ENCODE measurements at regions not wholly inside any gene's neighbourhood (a gene's known extent, or its start where the extent isn't known, plus 50 kb on each side); places are given as distances from the start of the nearest gene placed in this dataset.

DNA sequence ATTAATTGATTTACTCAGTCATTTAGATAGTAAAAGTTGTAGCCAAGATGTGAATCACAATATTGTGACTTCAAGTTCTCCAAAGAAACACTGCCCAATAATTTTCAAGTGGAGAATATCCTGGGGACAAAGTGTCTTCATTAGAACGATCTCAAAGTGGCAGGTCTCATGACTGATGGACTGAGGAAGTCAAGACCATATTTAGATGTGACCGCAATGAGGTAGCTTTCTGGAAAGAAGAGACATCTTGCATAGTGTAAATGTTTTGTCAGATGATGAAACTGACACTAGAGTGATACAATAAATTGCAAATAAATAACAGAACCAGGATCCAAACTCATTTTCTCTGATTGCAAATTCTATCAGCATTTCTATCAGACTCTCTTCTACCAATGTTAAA, 1476.9 kb downstream of the EFNB2 start:
- Histone ChIP-seq H3K4me1 (ENCODE audit: insufficient read depth, low read length) (no peaks in the 10 kb centered on the region), H2AFZ (ENCODE audit: low read length) (no peak overlapping the region), H4K20me1 (ENCODE audit: insufficient read depth, low read length) (no peaks in the 10 kb centered on the region), H3K4me3 (ENCODE audit: insufficient read depth, low read length) (no peak overlapping the region), H3K27ac (ENCODE audit: low read depth, low read length) (no peak overlapping the region), H3K79me2 (ENCODE audit: insufficient read depth, low read length) (no peaks in the 10 kb centered on the region), H3K9me3 (ENCODE audit: low read depth, low read length) (peaks cover 2% of the 10 kb centered on the region), H3K27me3 (ENCODE audit: insufficient read depth, low read length) (no peaks in the 10 kb centered on the region), H3K36me3 (ENCODE audit: insufficient read depth, low read length) (no peaks in the 10 kb centered on the region), H3K4me2 (ENCODE audit: insufficient read depth, low read length) (no peak overlapping the region)
- TF ChIP-seq, protein P1, sequence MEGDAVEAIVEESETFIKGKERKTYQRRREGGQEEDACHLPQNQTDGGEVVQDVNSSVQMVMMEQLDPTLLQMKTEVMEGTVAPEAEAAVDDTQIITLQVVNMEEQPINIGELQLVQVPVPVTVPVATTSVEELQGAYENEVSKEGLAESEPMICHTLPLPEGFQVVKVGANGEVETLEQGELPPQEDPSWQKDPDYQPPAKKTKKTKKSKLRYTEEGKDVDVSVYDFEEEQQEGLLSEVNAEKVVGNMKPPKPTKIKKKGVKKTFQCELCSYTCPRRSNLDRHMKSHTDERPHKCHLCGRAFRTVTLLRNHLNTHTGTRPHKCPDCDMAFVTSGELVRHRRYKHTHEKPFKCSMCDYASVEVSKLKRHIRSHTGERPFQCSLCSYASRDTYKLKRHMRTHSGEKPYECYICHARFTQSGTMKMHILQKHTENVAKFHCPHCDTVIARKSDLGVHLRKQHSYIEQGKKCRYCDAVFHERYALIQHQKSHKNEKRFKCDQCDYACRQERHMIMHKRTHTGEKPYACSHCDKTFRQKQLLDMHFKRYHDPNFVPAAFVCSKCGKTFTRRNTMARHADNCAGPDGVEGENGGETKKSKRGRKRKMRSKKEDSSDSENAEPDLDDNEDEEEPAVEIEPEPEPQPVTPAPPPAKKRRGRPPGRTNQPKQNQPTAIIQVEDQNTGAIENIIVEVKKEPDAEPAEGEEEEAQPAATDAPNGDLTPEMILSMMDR (IDR thresholded peaks at IDR 0.05; ENCODE audit: extremely low read depth, low read depth, low read length): no peak
- DNase-seq (ENCODE audit: insufficient read length, low spot score, missing footprints): no peak

DNA sequence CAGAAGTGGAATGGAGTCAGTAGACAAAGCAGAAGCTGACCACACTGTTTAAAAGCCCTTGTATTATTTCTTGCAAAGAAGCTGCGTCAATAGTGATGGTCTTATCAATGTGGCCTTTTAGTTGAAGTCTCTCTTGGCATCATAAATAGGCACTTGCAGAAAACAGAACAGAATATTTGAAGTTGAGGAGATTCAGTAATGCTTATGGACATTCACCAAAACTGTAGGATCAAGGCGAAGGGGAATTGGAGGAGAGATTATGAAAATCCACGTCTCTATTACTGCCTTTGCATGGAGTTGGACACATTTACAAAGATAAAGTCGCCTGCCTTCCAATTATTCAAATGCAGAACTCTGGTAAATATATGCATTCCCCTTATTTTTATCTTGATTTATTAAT, 1482.8 kb downstream of the EFNB2 start:
- H3K4me3 ChIP-seq (ENCODE audit: insufficient read depth, low read length): no peak overlapping the region
- H3K27me3 ChIP-seq (ENCODE audit: insufficient read depth, low read length): no peaks in the 10 kb centered on the region
- no peak overlapping the region for H2AFZ ChIP-seq (ENCODE audit: low read length)
- no peaks in the 10 kb centered on the region for H4K20me1 ChIP-seq (ENCODE audit: insufficient read depth, low read length)
- H3K79me2 ChIP-seq (ENCODE audit: insufficient read depth, low read length): no peaks in the 10 kb centered on the region
- H3K4me1 ChIP-seq (ENCODE audit: insufficient read depth, low read length): peaks cover 4% of the 10 kb centered on the region
- H3K9me3 ChIP-seq (ENCODE audit: low read depth, low read length): no peaks in the 10 kb centered on the region
- H3K36me3 ChIP-seq (ENCODE audit: insufficient read depth, low read length): no peaks in the 10 kb centered on the region
- TF ChIP-seq, protein P1 (IDR thresholded peaks at IDR 0.05; ENCODE audit: extremely low read depth, low read depth, low read length): no peak
- H3K27ac ChIP-seq (ENCODE audit: low read depth, low read length): no peak overlapping the region
- DNase-seq (ENCODE audit: insufficient read length, low spot score, missing footprints): no peak
- H3K4me2 ChIP-seq (ENCODE audit: insufficient read depth, low read length): no peak overlapping the region

DNA sequence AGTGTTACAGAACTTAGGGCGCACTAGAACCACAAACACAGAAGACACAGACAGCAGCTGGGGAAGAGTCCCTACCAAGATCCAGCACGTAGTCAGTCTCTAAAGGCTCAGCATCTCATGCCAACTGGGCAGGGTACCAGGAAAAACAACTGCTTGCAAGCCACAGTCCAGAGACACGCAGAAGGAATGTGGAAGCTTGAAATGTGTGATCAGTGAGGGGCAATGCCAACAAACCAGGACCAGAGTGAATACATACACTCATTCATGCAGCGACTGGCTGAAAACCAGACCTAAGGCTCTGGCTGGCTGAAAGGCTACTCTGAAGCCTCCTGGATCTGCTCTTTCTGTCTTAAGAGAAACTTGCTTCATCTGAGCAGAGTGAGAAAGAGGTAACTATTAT, 1484.8 kb downstream of the EFNB2 start:
- no peak overlapping the region for H3K4me3 ChIP-seq (ENCODE audit: insufficient read depth, low read length)
- TF ChIP-seq, protein P1 (IDR thresholded peaks at IDR 0.05; ENCODE audit: extremely low read depth, low read depth, low read length): no peak
- H3K36me3 ChIP-seq (ENCODE audit: insufficient read depth, low read length): no peaks in the 10 kb centered on the region
- no peak for DNase-seq (ENCODE audit: insufficient read length, low spot score, missing footprints)
- no peaks in the 10 kb centered on the region for H3K27me3 ChIP-seq (ENCODE audit: insufficient read depth, low read length)
- H4K20me1 ChIP-seq (ENCODE audit: insufficient read depth, low read length): no peaks in the 10 kb centered on the region
- H3K79me2 ChIP-seq (ENCODE audit: insufficient read depth, low read length): no peaks in the 10 kb centered on the region
- no peaks in the 10 kb centered on the region for H3K9me3 ChIP-seq (ENCODE audit: low read depth, low read length)
- H3K27ac ChIP-seq (ENCODE audit: low read depth, low read length): no peak overlapping the region
- no peak overlapping the region for H2AFZ ChIP-seq (ENCODE audit: low read length)
- H3K4me1 ChIP-seq (ENCODE audit: insufficient read depth, low read length): peaks cover 4% of the 10 kb centered on the region
- no peak overlapping the region for H3K4me2 ChIP-seq (ENCODE audit: insufficient read depth, low read length)

DNA sequence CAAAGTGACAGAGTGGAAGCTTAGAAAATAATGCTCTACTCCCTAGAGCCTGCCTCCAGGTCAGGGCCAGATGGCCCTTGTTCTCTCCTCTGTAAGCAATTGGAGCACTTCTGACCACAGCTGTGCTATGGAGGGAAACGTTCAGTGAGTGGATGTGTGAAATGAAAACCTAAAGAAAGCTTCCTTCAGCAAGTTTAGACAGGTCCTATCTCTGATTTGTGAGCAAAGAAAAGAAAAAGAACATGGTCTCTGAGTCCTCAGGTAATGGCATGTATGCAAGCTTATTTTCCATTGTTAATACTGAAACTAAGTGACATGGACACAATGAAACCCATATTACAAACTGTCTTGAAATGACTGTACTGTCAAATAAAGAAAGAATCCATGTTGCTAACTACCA, 1486.8 kb downstream of the EFNB2 start:
- H3K27ac ChIP-seq (ENCODE audit: low read depth, low read length): no peak overlapping the region
- H3K36me3 ChIP-seq (ENCODE audit: insufficient read depth, low read length): no peaks in the 10 kb centered on the region
- peaks cover 4% of the 10 kb centered on the region for H3K4me1 ChIP-seq (ENCODE audit: insufficient read depth, low read length)
- H3K9me3 ChIP-seq (ENCODE audit: low read depth, low read length): no peaks in the 10 kb centered on the region
- DNase-seq (ENCODE audit: insufficient read length, low spot score, missing footprints): no peak
- TF ChIP-seq, protein P1 (IDR thresholded peaks at IDR 0.05; ENCODE audit: extremely low read depth, low read depth, low read length): no peak
- H3K4me3 ChIP-seq (ENCODE audit: insufficient read depth, low read length): no peak overlapping the region
- H3K4me2 ChIP-seq (ENCODE audit: insufficient read depth, low read length): no peak overlapping the region
- H4K20me1 ChIP-seq (ENCODE audit: insufficient read depth, low read length): no peaks in the 10 kb centered on the region
- no peaks in the 10 kb centered on the region for H3K27me3 ChIP-seq (ENCODE audit: insufficient read depth, low read length)
- H2AFZ ChIP-seq (ENCODE audit: low read length): no peak overlapping the region
- H3K79me2 ChIP-seq (ENCODE audit: insufficient read depth, low read length): no peaks in the 10 kb centered on the region

Data from osteoblast (primary cell).